ENCODE measurements at regions not wholly inside any gene's neighbourhood (a gene's known extent, or its start where the extent isn't known, plus 50 kb on each side); places are given as distances from the start of the nearest gene placed in this dataset.
A peak's percentile ranks its signal among the peaks of the same experiment; 100 is the strongest.
"Not testable (repeated sequence)": the region's sequence is repeated elsewhere in the genome, so short reads cannot be mapped to it uniquely, and the experiment has no call there.

DNA sequence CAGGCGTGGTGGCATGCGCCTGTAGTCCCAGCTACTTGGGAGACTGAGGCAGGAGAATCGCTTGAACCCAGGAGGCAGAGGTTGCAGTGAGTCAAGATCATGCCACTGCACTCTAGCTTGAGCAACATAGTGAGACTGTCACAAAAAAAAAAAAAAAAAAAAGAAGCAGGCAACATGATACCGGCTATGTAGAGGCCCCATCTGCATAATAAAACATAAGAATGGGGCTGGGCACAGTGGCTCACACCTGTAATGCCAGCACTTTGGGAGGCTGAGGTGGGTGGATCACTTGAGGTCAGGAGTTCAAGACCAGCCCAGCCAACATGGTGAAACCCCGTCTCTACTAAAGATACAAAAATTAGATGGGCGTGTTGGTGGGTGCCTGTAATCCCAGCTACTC lies 304.7 kb downstream of the GJA1 start:
- H3K27me3 ChIP-seq, DNase-seq, H3K9me3 ChIP-seq, H3K4me3 ChIP-seq, H3K36me3 ChIP-seq: not testable (repeated sequence)

DNA sequence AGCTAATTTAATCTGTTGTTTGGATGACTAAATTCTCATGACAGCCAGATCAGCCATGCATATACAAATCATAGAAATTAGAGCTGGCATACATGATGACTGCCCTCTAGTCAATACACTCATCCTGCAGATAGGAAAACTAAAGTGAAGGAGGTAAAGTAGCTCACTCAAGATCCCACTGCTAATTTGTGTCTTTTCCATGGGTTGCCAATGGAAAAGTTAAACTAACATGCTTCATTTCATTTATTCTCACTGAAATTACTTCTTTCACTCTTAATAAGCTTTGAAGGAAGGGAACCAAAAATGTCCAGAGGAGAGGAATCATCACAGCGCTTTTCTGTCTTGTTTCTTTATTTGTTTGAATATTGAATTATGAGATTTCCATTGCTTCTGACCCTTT lies 308.2 kb downstream of the GJA1 start:
- Histone ChIP-seq H3K4me3 (no peak overlapping the region), H3K36me3 (no peaks in the 10 kb centered on the region), H3K9me3 (no peaks in the 10 kb centered on the region), H3K27me3 (no peaks in the 10 kb centered on the region)
- no peak for DNase-seq

DNA sequence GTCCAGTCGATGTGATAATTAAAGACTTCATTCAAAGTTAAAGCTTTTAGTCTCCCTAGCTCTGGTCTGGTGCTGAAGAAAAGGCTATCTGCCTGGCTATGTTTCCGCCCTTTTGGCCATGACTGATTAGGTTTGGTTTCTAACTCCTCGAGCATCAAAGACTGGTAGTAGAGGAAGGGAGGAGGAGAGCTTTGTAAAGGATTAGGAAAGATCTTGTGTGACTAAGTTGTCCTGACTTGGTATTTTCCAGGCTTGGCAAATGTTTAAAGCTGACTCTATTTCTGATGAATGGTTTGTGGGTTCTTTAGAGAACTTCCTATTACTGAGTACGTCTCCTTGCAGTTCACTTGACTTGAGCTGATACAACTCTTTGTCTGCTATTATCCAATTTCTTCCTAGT lies 312.9 kb downstream of the GJA1 start:
- no peak for DNase-seq
- Histone ChIP-seq H3K4me3 (no peak overlapping the region), H3K36me3 (no peaks in the 10 kb centered on the region), H3K27me3 (no peaks in the 10 kb centered on the region), H3K9me3 (0 out of 2 replicates have a peak, but pooled peaks cover 5% of the 10 kb centered on the region)

DNA sequence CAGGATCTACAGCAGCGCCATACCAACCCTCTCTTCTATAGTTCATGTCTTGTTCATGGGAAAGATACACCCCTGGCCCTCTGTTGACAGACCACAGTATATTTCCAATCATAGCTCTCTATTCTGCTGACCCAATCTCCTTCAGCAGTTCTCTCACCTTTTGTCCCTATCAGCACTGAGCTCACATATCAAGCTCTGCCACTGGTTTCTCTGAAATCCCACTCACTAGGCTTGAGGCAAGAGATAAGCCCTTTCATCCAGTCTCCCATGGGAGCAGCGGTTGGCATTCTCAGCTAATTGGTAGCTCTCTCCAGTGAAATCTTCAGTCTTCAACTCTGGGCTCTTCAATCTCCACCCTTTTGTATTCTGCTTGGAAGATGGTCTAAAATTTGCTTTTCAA lies 313.4 kb downstream of the GJA1 start:
- no peaks in the 10 kb centered on the region for H3K36me3 ChIP-seq
- 0 out of 2 replicates have a peak, but pooled peaks cover 5% of the 10 kb centered on the region for H3K9me3 ChIP-seq
- no peak overlapping the region for H3K4me3 ChIP-seq
- DNase-seq, result no peak
- no peaks in the 10 kb centered on the region for H3K27me3 ChIP-seq

DNA sequence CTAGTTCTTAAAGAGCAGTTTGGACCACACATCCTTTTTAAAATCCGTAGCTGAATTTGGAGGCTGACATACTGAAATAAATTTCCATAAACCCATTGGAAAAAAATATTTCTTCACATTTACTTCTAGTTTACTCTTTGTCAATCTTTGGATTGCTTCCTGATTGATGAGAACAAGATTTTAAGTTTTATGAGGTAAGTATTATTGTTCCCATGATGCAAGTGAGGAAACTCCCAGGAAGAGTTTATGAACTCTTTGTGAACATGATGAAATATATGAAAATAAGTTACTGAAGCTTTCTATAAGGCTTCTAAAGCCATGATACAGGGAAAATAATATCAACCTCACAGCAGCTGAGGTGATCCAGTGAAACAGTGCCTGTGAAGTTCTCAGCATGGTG lies 320.0 kb downstream of the GJA1 start:
- Histone ChIP-seq H3K4me3 (no peak overlapping the region), H3K36me3 (no peaks in the 10 kb centered on the region), H3K9me3 (0 out of 2 replicates have a peak, but pooled peaks cover 9% of the 10 kb centered on the region), H3K27me3 (no peaks in the 10 kb centered on the region)
- DNase-seq, result no peak

DNA sequence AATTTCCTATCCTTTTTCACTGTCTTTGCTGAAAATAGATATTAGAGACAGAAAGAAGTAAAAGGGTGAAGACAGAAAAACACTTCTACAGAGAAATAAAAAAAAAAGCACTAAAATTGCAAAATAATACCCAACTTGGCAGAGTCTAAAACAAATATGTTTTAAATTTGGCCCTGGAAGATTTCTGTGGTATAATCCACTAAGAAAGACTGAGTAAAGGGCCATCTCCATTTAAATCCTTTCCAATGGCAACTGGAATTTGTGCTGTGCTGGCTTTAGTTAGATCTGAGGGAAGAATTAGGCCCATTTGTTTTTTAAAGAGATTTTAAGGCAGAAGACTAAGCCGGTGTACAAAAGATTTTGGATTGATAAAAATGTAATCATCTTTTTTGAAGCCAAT lies 321.2 kb downstream of the GJA1 start:
- no peaks in the 10 kb centered on the region for H3K27me3 ChIP-seq
- 0 out of 2 replicates have a peak, but pooled peaks cover 4% of the 10 kb centered on the region for H3K9me3 ChIP-seq
- DNase-seq, result no peak
- no peaks in the 10 kb centered on the region for H3K36me3 ChIP-seq
- no peak overlapping the region for H3K4me3 ChIP-seq

DNA sequence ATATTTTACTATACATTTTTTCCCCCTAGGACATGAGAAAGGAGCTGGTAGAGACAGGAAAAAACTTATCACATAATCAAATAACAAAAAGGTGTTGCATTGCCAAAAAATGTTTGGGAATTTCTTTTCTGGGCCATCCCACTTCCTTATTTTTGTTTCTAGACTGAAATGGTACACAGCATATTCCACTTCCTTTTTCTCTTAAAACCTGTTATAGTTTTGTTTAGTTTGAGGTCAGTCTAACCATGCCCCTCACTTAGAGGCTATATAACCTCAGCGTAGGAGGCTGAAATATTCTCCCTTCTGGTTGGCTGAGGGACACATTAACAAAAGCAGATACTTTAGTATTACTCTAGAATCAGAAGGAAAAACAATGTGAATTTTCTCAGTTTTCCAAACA lies 323.9 kb downstream of the GJA1 start:
- 0 out of 2 replicates have a peak, but pooled peaks cover under 1% of the 10 kb centered on the region for H3K9me3 ChIP-seq
- H3K27me3 ChIP-seq, result no peaks in the 10 kb centered on the region
- DNase-seq, result no peak
- no peaks in the 10 kb centered on the region for H3K36me3 ChIP-seq
- H3K4me3 ChIP-seq, result no peak overlapping the region

DNA sequence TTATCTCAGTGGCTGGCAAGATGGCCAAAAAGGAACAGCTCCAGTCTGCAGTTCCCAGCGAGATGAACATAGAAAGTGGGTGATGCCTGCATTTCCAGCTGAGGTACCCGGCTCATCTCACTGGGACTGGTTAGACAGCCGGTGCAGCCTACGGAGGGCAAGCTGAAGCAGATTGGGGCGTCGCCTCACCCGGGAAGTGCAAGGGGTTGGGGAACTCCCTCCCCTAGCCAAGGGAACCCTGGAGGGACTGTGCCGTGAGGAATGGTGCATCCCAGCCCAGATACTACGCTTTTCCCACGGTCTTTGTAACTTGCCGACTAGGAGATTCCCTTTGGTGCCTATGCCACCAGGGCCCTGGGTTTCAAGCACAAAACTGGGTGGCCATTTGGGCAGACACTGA lies 324.7 kb downstream of the GJA1 start:
- no peaks in the 10 kb centered on the region for H3K9me3 ChIP-seq
- H3K27me3 ChIP-seq, result no peaks in the 10 kb centered on the region
- no peaks in the 10 kb centered on the region for H3K36me3 ChIP-seq
- DNase-seq, result no peak
- H3K4me3 ChIP-seq, result no peak overlapping the region

DNA sequence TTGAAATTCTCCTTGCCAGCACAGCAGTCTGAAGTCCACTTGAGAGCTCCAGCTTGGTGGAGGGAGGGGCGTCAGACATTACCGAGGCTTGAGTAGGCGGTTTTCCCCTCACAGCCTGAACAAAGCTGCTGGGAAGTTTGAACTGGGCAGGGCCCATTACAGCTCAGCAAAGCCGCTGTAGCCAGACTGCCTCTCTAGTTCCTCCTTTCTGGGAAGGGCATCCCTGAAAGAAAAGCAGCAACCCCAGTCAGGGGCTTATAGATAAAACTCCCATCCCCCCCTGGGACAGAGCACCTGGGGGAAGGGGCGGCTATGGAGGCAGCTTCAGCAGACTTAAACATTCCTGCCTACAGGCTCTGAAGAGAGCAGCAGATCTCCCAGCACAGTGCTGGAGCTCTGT lies 325.3 kb downstream of the GJA1 start:
- Histone ChIP-seq H3K4me3 (no peak overlapping the region), H3K36me3 (no peaks in the 10 kb centered on the region), H3K27me3 (no peaks in the 10 kb centered on the region), H3K9me3 (no peaks in the 10 kb centered on the region)
- no peak for DNase-seq

DNA sequence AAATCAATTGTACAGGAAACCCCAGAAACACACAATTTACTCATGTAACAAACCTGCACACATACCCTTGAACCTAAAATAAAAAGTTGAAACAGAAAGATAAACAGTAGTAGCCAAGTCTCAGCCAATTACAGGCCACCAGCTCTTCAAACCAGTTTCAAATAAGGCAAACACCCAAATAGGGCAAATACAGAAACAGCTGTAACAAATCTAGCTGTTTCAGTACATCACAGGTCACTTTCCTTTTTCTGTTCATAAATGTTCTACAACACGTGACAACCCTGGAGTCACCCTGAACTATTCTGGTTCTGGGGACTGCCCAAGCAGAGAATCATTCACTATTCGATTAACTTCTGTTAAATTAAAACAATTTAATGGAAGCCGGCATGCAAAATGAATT lies 329.0 kb downstream of the GJA1 start:
- DNase-seq, result no peak
- H3K36me3 ChIP-seq, result no peaks in the 10 kb centered on the region
- H3K9me3 ChIP-seq, result no peaks in the 10 kb centered on the region
- H3K4me3 ChIP-seq, result no peak overlapping the region
- H3K27me3 ChIP-seq, result no peaks in the 10 kb centered on the region

DNA sequence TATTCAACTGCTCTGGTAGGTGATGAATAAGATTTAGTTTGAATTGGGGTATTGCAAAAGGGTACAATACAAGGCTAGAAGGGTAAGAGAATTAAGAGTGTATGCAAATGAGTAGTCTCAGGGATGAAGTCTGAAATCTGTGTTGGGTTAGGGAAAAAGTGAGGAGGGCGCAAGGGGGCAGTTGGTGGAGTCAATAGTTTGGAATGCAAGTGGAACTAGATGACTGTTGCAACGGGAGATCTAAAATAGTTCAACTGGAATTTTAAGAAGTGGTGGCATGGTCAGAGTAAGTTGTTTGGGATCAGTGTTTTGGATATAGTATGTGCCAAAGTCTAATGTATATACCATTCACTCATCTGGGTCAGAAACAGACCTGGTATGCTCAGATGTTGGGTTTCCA lies 329.6 kb downstream of the GJA1 start:
- Histone ChIP-seq H3K9me3 (no peaks in the 10 kb centered on the region), H3K4me3 (no peak overlapping the region), H3K36me3 (no peaks in the 10 kb centered on the region), H3K27me3 (no peaks in the 10 kb centered on the region)
- DNase-seq, result no peak

DNA sequence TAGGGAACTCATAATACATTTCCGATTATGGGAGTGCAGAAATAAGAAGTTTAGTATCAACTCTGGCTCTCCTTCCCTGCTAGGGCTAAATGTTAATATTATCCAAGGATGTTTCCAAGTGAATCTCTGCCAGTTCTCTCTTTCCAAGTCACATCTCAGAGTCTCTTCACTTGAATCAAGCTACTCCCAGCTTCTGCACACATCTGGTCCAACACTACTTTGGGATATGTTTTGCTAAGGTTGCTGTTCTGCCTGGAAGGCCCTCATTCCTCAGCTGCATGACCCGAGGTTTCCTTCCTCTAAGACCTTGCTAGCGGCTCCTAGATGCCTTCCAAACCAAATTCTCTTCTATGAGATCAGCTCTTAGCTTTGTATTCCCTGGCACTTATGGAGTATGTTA lies 331.8 kb downstream of the GJA1 start:
- no peak overlapping the region for H3K4me3 ChIP-seq
- DNase-seq, result no peak

DNA sequence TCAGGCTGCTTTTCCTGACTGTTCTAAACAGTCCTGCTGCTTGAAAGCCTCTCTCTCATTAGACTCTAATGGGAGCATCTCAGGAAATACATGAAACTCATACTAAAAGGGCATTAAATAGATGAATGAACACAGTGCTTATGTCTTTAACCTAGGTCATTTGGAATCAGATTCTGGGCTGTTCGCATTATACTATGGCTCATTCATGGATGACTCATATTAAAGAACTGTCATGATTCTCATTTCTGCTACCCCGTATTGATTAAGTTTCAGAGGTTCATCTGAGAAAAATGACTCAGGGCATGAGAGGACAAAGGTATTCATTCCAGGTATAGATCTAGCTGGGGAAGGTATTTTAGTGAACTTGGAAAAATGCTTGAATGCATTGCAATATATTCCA lies 335.5 kb downstream of the GJA1 start:
- H3K27me3 ChIP-seq, result no peaks in the 10 kb centered on the region

More for the DNA sequence above, 331.8 kb downstream of the GJA1 start:
- Histone ChIP-seq H3K27me3 (no peaks in the 10 kb centered on the region), H3K9me3 (no peaks in the 10 kb centered on the region), H3K36me3 (no peaks in the 10 kb centered on the region)

DNA sequence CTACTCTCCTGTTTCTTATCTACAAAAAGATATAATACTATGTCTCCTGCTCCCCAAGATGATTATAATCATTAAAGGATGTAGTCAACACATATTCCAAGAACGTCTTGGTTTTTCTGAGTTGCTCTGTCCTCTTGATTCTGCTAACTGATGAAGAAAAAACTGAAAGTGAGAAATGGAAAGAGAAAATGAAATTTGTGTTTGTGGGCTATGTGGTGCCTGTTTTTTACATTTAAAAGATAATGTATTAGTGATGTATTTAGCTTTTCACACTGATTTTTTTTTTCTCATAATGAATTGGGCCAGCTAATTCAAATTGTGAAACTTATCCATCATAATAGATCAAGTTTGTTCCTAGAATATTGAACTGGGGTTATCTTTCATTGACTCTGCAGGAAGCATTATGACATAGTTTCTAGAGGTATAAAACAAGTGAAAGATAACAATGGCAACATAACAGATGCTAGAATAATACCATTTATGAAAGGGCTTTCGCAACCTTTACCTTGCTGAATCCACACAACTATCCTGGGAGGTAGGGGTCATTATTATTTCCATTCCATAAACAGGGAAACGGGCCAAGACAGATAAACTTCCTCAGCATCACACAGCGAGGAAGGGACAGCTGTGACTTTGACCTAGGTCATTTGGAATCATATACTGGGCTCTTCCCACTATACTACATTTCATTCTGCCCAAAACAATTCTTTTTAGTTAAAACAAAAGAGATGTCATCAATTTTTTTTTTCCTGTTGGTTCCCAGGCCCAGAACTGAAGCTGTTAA lies 336.7 kb downstream of the GJA1 start:
- Histone ChIP-seq H3K4me3 (no peak overlapping the region), H3K27me3 (no peaks in the 10 kb centered on the region), H3K36me3 (no peaks in the 10 kb centered on the region), H3K9me3 (no peaks in the 10 kb centered on the region)
- no peak for DNase-seq

More for the DNA sequence above, 335.5 kb downstream of the GJA1 start:
- Histone ChIP-seq H3K9me3 (no peaks in the 10 kb centered on the region), H3K36me3 (no peaks in the 10 kb centered on the region), H3K4me3 (no peak overlapping the region)
- DNase-seq, result no peak

DNA sequence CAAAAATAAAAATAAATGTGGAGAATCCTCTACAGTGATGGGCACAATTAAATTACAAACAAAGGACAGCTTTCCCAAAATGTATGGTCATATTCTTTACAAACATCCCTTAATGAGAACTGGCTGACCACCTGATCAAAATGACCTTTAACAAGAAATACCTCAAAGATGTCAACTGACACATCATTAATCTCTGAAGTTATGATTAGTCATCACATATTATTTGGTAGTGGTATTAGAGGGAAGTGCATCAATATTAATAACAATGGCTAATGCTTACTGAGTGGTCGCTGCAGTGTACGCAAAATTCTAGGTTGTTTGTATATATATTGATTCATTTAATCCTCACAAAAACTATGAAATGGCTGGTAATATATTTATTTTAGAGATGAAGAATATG lies 340.6 kb downstream of the GJA1 start:
- H3K9me3 ChIP-seq, result no peaks in the 10 kb centered on the region
- H3K4me3 ChIP-seq, result no peak overlapping the region
- DNase-seq, result no peak
- H3K27me3 ChIP-seq, result no peaks in the 10 kb centered on the region
- H3K36me3 ChIP-seq, result no peaks in the 10 kb centered on the region

DNA sequence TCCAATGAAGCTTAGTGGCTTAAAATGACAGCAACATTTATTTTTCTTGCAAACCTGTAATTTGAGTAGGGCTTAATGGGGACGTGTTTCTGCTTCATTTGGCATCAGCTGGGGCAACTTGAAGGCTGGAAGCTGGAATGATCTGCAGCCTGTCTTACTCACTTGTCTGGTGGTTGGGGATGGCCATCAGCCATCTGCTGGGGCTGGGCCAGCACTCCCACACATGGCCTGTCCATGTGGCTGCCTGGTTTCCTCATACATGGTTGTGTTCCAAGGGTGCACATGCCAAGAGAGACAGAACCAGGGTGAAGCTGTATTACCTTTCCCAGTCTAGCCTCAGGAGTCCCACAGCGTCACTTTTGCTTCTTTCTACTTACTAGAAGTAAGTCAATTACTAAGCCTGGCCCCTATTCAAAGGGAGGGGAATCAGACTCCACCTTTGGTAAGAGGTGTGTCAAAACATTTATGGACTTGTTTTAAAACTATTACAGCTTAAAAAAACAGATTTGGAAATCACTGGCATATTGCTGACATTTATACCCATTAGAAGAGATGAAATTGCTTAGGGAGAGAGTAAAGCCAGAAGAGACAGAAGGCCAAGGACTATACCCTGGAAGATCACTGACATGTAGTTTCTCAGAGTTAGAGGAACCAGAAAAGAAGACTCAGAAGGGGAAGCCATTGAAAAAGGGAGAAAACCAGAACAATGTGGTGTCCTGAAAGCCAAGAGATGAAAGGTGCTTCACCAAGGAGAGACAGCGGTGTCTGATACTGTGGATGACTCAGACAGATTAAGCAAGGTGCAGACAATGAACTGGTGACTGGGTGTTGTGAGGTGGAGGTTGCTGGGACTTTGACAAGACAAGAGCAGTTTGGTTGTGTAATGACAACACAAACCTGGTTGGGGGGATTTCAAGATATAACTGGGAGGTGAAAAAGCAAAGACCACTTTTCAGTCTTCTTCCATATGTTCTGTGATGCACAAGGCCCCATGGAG lies 345.2 kb downstream of the GJA1 start:
- no peaks in the 10 kb centered on the region for H3K9me3 ChIP-seq
- peak; percentile 95 for DNase-seq
- H3K36me3 ChIP-seq, result no peaks in the 10 kb centered on the region
- H3K4me3 ChIP-seq, result no peak overlapping the region
- H3K27me3 ChIP-seq, result no peaks in the 10 kb centered on the region

Data from MG63 (cell line).